Sigmoid colon (tissue), 4 donors: ENCODE measurements at regions not wholly inside any gene's neighbourhood (a gene's known extent, or its start where the extent isn't known, plus 50 kb on each side); places are given as distances from the start of the nearest gene placed in this dataset.

Experiments
- CTCF ChIP-seq, 4 experiments: fragments of 450-650 bp in 3 of 4; fragments of 200-600 bp in 1 of 4; IDR thresholded peaks; one replicate each; pipeline ENCODE4 v1.5.1; 2016 to 2019; ENCODE audit warnings: antibody characterized with exemption in 4 of 4, mild to moderate bottlenecking in 3 of 4, moderate library complexity in 2 of 4
- EP300 ChIP-seq, 4 donors: sonication (generic); formaldehyde crosslinking; IDR thresholded peaks; one replicate each; pipeline ENCODE4 v1.6.1; 2017; ENCODE audit warnings: antibody characterized with exemption in 4 of 4
- POLR2A ChIP-seq, 2 donors: fragments of 450-650 bp; IDR thresholded peaks; one replicate each; pipeline ENCODE4 v1.6.1; 2016; ENCODE audit warnings: antibody characterized with exemption in 2 of 2, mild to moderate bottlenecking in 2 of 2, moderate library complexity in 2 of 2
- POLR2AphosphoS5 ChIP-seq, 4 donors: sonication (generic); formaldehyde crosslinking; IDR thresholded peaks; one replicate each; pipeline ENCODE4 v1.6.1; 2017; ENCODE audit warnings: antibody characterized with exemption in 4 of 4

- no peak for TF ChIP-seq EP300 (IDR thresholded peaks at IDR 0.05)
- no peak for TF ChIP-seq POLR2A (IDR thresholded peaks at IDR 0.05)
- TF ChIP-seq POLR2AphosphoS5 (IDR thresholded peaks at IDR 0.05), result no peak
- no peak for TF ChIP-seq CTCF (IDR thresholded peaks at IDR 0.05)
These were observed 1773.8 kb downstream of the PCDH9 start for GRCh38 chr13:65456150-65456912.
